NCI-H2171 treated with DMSO at 0.1 percent for 48 hours (cell line): ENCODE measurements at regions not wholly inside any gene's neighbourhood (a gene's known extent, or its start where the extent isn't known, plus 50 kb on each side); places are given as distances from the start of the nearest gene placed in this dataset.
"Not testable (repeated sequence)": the region's sequence is repeated elsewhere in the genome, so short reads cannot be mapped to it uniquely, and the experiment has no call there.

ENCODE experiments used
- DNase-seq: peaks from one replicate; lab custom pipeline; 2025; lab: John Stamatoyannopoulos, UW

DNA sequence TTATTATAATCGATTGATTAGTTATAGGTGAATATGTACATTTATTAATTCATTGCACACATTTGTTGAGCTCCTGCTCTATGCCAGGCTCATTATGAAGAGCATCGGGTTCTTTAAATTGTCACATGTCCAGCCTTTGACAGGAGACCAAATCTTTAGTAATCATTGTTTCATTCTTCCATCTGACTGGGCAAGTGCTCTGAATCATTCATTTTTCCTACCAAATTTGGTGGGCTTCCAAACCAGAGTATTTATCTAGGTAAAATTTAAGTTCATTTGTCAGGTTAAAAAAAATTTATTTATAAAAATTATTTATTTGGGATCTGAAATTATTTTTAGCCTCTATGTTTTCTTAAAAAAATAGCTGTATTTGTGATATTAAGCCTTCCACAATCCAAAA, 404.9 kb upstream of the MMS22L start:
- no peak for DNase-seq

DNA sequence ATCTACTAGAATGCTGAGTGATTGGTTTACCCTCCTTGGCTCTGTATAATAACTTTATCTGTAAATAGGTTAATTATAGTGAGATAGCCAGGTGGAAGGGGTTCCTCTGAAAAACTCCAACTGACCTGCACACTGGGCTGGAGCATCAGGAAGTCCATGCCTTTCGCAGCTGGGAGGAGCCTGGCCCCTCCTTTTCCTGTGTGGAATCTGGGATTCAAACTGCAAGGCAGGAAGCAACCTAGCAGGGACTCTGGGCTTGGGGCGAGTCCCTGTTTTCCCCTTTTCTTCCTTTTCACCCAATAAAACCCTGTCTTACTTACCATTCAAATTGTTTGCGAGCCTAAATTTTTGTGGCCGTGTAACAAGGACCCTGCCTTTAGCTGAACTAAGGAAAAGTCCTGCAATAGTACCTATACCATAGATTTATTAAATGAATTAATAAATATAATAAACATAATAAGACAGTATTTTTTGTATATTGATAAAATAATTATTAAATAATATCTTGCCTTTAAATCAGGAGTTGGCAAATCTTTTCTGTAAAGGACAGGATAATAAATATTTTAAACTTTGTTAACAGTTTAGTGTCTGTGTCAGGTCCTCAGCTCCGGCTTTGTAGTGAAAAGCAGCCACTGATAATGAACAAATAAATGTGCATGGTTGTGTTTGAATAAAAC, 406.2 kb upstream of the MMS22L start:
- DNase-seq = no peak

DNA sequence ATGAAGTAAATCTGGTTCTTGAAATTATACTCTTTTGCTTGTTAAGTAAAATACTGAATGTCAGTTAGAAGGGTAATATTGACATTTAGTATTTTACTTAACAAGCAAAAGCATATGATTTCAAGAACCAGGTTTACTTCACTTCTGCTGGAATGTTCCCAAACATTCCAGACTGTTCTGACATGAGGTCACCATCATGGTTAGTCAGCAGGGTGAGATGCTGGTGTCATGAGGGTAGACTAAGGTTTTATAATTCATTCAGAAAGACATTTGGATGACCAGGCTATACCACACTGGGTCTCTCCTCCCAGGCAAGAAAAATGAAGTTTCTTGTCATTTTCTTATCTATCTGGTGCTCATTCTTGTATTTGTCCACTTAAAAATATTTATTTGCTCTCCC, 414.4 kb upstream of the MMS22L start:
- DNase-seq = no peak

DNA sequence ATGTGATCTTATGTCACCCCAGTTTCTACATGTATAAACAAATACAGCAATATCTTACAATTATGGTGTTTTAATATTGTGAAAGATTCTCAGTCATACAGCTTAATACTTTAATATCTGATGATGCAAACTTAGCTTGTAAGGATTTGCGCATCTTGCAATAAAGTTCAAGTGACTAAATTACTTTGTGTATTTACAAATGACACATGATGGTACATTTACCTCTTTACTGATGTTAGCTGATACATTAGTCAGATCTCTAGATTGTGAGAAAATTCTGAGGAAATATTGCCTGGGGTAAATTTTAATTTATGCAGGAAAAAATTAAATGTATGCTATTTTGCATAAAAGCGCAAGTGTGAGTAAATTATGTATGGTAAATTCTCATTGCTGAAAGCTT, 418.8 kb upstream of the MMS22L start:
- no peak for DNase-seq

DNA sequence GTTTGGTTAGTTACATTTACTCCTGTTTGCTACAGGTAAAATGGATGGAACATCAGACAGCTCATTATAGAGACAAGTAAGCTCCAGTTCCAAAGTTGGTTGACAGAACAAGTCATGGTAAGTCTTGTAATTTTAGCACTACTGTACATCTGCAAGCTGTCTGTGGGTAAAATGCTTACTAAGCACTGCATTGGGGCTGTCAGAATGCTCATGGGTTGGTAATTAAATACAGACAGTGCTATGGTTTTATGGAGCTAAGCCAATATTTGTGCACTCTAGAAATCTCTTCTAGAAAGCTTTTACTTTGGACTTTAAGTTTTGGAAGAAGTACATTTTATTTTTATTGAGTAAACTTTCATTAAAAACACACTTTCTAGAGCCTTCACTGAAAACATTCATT, 419.2 kb upstream of the MMS22L start:
- no peak for DNase-seq

DNA sequence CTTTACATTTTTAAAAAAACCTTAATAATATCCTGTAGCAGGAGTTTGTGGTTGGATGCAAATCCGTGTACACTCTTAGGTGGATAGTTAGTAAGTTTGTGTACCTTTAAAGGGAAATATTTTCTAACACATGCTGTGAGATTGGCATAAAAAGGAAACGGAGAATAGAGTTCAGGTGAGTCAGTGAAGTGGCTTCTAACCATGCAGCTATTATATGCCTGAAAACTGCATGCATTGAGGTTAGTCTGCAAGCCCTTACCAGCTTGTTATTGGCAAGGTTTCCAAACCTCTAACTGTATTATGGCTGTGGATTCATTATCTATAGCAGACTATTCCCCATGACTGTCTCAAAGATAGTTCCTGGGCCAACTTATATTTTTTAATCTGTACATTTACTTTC, 420.6 kb upstream of the MMS22L start:
- no peak for DNase-seq

DNA sequence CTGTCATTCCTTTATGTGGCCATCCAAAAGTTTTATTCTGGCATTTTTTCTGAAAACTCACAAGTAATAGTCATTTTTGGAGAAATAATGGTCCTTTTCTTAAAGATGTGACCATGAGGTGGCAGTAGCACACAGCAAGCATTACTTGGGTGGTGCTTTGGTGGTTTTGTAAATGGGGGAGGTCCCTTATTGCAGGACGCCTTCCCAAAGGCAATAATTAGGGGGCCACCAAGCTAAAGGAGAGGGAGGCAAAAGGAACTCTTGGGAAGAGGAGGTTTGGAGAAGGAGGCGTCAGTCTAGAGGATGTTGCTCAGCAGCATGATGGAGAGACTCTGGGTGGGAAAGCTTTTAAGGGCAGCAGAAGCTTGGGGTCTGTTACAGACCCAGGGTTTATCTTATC, 422.6 kb upstream of the MMS22L start:
- DNase-seq = no peak

DNA sequence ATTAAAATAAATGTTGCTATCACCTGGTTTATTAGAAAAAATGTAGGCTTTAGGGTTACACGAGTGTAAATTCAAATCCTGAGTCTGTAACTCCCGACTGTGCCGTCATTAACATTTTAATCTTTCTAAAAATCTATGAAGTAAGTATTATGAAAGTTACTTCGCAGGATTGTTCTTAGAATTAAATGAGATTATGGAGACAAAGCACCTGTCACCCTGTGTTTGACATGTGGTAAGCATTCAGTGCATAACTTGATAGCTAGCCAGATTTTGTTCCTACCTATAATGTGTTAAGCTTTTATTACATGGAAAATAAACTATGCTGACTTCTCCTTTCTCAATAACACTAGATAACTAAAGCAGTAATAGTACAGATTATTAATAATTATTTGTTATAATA, 429.7 kb upstream of the MMS22L start:
- no peak for DNase-seq

DNA sequence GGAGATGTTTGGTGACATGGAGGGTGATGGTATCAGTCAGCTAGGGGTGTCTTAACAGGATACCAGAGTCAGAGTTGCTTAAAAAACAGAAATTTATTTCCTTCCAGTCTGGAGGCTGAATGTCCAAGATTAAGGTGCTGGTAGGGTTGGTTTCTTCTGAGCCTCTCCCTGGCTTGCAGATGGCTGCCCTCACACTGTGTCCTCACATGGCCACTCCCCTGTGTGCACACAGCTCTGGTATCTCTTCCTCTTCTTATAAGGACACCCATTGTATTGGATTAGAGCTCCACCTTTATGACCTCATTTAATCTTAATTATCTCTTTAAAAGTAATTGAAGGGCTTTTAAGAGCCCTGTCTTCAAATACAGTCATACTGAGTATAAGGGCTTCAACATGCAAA, 431.8 kb upstream of the MMS22L start:
- DNase-seq = no peak

DNA sequence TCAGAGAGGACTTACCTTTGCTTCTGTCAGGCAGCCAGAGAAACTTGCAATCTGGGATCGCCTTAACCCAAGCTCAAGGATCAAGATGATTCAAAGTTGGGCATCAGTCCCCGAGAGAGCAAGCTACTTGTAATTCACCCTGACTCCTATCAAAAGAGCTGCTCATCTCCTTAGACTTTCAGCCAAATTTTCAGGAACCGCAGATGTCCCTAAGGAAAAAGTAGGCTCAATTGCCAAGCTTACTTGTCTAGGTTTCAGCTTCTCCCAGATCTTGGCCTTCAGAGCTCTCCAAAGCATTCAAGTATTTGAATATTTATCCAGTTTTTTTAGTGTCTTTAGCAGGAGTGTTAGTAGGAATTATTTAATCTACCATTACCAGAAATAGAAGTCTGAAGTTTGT, 434.1 kb upstream of the MMS22L start:
- DNase-seq = no peak

DNA sequence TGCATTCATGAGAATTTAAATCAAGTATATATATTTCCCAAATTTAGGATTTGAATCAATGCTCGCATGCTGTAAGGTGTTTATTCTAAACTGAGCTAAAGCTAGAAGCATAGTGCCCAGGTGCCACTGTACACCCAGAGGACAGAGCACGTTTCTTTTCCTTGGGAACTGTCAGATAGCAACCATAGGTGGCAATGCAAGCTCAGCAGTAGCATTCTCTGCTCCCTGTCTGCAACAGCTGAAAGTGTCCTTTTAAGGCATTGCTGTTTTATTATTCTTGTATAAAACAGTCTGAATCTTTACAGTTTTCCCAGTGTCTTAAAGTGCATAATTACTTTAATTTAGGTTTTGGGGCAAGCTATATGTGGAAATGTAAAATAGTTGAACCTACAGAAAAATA, 443.4 kb upstream of the MMS22L start:
- DNase-seq = no peak

DNA sequence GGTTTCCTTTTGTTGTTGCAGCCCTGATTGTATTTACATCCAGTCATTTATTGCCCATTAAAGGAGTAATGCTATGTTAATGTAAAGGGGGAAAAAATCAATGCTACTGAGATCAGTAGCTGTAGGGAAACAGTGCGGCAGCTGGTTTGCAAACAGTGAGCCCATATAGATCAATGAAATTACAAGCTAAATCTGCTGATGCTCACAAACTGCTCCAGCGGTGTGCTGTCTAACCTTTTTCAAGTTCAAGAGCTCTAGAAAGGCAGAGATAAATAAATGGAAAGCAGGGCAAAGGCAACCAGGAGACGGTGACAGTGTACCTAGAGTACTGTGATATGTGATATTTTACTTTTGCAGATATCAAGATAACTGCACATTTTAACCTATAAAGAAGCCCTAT, 449.0 kb upstream of the MMS22L start:
- no peak for DNase-seq

DNA sequence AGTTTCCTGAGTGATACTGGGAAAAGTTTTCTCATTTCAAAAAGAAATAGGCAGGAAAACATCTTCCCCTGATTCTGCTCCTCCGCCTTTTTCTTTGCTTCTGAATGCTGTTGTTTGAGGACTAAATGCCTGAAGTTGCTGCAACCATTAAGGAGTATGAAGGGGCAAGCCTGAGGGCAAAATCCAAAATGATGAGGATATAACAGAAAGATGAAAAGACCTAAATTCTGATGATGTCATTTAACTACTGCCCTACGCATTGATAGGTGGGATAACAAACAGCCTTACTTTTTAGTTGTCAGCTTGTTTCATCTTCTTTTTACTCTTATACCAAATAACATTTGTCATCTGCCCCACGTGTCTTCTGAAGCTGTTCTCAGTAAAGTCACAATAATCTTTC, 474.6 kb upstream of the MMS22L start:
- DNase-seq = no peak

DNA sequence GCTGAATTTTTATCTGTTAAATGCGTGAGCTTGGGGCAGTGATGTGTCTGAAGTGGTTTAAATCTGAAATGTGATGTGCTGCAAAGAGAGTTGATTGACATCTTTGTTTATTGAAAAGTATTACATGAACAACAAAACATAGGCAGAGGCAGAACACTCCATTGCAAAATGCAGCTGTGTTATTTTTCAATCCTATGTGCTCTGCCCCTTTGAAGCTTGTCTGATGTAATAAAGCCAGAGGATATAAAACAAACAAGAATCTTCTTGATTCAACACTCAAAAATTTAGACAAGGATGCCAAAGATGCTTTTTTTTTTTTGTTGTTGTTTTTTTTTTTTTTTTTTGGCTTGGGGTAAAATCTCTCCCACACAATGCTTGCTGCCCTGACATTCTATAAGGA, 482.4 kb upstream of the MMS22L start:
- no peak for DNase-seq

DNA sequence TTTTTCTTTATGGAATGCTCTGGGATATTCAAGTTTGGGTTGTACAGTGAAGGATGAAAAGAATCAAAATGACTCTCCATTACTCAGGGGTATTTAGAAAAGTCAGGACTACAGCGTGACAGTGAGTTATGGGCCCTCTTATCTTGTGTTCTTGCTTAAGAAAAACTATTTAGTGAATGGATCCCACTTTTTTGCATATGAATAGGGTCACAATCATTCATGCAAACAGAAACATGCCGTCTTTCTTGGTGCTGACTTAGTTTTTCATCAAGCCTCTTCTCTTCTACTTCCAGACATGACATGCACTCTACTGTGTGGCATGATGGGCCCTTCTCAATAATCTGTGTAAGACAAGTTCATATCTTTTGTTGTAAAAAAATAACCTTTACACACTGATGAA, 488.4 kb upstream of the MMS22L start:
- DNase-seq = no peak

DNA sequence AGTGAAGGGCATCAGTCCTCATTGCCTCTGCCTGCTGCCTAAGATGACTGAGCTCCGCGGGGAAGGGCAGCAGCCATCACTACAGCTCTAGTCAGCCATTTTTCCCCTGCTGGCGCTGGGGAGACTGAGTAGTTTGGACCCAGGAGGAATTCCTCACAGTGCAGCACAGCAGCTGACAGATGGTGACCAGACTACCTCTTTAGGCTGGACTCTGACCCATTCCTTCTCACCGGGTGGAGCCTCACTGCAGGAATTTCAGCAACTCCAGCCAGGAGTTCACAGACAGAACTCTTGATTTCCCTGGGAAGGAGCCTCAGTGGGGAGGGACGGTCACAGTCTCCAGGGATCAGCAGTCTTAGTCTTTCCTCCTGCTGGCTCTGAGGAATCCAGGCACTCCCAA, 492.0 kb upstream of the MMS22L start:
- DNase-seq = no peak

DNA sequence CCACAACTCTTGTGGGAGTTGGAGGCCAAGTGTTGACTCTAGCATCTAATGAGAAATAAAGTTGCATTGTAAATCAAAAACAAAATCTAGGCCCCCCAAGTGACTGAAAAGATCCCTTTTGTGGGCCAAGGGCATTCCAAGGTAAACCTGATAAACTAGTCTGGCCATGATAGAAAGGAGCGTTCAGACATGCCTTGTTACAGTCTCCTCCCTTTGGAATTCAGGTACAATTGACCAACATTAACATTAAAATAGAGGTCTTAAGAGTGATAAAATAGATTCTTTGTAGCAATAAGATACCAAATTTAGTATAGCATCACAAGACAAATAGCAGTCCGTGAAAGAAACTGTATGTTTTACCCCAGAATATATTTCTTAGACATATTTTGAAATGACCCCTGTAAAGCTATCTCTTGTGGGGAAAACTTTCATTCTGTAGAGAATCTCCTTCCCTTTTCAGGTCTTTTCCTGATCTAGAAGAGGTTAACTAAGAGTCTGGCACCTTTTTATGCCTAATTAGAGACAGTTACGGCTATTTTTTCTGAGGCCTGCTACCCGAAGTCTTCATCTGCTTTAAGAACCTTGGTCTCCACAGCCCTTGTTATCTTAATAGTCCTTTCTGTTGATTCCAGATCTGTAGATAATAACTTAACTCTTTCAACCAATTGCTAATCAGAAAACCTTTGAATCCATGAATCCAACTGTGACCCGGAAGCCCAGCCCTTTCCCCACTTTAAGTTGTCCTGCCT, 495.4 kb upstream of the MMS22L start:
- DNase-seq = no peak

DNA sequence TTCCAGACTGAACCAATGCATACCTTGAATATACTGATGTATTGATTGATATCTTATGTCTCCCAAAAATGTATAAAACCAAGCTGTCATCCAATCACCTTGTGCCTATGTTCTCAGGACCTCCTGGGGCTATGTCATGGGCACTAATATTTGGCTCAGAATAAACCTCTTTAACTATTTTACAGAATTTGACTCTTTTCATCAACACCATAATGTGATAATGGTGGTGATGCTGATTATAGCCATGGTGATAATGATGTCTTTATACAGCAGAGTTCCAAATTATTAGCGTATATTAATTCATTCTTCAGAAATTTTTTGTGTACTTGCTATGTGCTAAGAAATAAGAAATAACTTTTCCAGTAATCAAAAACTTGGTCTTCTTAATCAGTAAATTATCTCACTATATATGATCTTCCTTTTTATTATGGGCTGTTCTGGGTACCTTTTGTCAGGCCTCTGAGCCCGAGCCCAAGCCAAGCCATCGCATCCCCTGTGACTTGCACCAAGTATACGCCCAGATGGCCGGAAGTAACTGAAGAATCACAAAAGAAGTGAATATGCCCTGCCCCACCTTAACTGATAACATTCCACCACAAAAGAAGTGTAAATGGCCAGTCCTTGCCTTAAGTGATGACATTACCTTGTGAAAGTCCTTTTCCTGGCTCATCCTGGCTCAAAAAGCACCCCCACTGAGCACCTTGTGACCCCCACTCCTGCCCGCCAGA, 496.2 kb upstream of the MMS22L start:
- not testable (repeated sequence) for DNase-seq

DNA sequence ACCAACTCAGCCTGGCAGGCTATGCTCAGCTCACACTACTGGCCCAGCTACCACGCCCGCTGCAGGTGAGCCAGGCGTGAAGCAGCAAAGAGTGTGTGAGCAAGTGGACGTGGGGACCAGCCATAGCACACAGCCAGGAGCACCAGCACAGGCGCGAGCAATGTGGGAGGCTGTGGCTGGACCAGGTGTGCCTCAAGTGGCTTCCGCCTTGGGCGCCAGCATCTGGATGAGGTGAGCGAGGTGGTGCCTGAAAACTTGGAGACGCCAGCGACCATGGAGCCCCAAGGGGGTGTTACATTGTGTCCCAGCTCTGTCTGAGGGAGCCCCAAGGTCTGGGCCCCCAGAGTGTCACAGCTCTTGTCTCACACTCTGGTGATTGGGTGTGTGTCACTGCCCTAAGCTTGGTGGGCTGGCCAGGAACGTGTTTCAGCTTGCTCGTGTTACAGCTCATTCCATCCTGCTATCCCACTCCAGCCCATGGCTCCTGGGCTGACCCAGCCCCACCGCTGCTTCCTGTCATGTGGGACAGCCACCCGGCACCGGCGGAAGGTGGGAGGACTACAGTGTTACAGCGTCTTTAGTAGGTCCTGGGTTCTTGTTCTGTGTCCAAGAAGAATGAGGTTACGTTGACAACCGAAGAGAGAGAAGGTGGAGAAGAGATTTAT, 508.0 kb upstream of the MMS22L start:
- no peak for DNase-seq

DNA sequence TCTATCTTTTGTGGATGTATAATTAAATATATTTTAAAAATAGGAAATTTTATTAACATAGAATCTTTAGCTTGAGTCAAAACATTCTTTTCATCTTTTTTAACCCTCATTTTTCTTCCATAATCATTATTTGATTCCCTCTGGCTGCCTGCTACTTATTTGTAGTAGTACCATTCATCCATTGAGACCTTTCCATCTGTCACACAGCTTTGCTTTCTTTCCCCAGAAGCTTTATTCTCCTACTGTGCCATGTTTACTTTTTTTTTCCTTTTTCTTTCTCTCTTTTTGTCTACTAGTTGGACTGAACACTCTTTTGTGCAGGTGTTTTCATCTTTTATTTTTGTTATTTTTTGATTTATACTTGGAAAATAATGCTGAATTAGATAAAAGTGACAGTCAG, 522.6 kb upstream of the MMS22L start:
- DNase-seq = no peak

DNA sequence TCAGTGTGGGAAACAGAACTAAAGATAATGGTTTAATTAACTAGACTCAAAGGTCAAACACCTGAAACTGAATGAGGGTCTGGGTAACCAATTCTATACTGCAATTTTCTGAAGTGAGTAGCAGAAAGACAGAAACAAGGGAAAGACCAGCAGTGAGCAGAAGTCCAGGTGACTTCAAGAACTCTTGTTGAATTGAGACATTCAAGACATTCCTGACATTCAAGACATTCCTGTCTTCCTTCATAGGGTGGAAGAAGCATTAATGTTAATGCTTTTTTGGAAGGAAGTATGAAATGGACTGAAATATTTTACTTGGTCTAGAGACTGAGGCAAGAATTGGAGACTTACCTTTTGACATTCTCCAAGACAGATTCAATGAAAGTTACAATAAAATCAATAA, 529.9 kb upstream of the MMS22L start:
- no peak for DNase-seq

DNA sequence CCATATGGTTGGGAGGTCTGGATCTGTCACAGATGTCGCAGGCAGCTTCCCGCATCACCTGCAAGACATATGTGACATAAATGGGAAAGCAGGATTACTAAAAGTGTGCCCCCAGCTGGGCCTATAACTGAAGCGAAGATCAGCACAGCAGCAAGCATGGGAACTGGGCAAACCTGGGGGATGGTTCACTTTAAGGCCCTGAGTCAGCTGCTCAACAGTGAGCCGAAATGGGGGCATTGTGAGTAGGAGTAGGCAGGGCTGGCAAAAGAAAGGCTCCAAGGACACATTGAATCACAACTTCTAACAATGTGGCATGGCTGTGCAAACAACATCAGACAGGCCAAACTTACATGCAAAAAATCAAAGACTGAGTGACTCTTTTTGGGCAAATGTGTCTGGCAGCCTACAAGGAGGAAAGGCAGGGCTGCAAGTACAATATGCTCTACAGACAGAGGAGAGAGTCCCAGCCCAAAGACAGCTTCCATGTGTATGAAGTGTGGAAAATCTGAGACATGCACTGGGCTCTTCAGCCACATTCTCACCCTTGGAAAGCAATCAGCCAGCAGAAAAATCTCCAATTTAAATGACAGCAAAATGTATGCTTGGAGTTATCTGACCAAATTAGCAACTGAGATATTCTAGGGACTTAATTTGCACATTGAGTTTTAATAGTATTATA, 531.0 kb upstream of the MMS22L start:
- no peak for DNase-seq
